Cardiac muscle cell (in vitro differentiated cells and primary cell): ENCODE measurements at regions not wholly inside any gene's neighbourhood (a gene's known extent, or its start where the extent isn't known, plus 50 kb on each side); places are given as distances from the start of the nearest gene placed in this dataset.

ENCODE experiments used
- DNase-seq, 2 donors: peaks; one replicate each; pipeline versions ENCODE4 v3.0.0 to v3.0.0-alpha.2; 2010 to 2017; ENCODE audit warnings: low read depth in 1 of 2, low spot score in 1 of 2
- H3K27ac ChIP-seq: fragments of 200-600 bp; sonication (generic); 2 replicates; pipeline ENCODE4 v1.5.1; 2016
- H3K27me3 ChIP-seq: fragments of 200-600 bp; sonication (generic); 2 replicates; pipeline ENCODE4 v1.6.0; 2016; ENCODE audit warnings: control low read depth
- H3K36me3 ChIP-seq: fragments of 200-600 bp; sonication (generic); 2 replicates; pipeline ENCODE4 v1.5.1; 2016; ENCODE audit warnings: control low read depth
- H3K4me1 ChIP-seq: fragments of 200-600 bp; sonication (generic); 2 replicates; pipeline ENCODE4 v1.8.1; 2017; ENCODE audit warnings: low read depth, mild to moderate bottlenecking, mixed run types
- H3K4me3 ChIP-seq: fragments of 200-600 bp; sonication (generic); 2 replicates; pipeline ENCODE4 v1.5.1; 2016; ENCODE audit warnings: mild to moderate bottlenecking
- H3K9me3 ChIP-seq: fragments of 200-600 bp; sonication (generic); 2 replicates; pipeline ENCODE4 v1.5.1; 2017; ENCODE audit warnings: low read depth, mild to moderate bottlenecking, control low read depth
- CTCF ChIP-seq: IDR thresholded peaks from 2 replicates; pipeline ENCODE4 v1.5.1; 2012; ENCODE audit warnings: low read depth, mild to moderate bottlenecking, low read length

DNA sequence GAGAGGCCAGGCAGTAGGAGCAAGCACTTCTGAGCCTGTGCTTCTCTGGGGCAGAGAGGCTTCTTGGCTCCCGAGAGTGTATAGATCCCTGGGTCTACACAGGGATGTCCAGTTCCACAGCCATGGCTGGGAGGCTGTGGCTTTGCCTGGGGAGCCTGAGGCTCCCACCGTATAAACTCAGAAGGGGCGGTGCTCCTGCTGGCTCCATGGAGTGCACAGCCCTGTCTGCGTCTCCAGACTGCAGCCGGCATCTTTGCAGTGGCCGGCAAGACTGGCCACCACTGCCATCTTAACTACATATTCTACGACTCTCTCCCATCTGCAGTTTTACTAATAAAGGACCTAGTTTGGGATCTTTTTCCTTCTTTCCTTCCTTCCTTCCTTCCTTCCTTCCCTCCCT is 1253.8 kb downstream of the C4orf33 start:
- no peak for DNase-seq
- Histone ChIP-seq H3K27me3 (peaks cover 33% of the 10 kb centered on the region), H3K27ac (no peak overlapping the region), H3K4me3 (no peak overlapping the region), H3K9me3 (no peaks in the 10 kb centered on the region), H3K4me1 (no peaks in the 10 kb centered on the region), H3K36me3 (no peaks in the 10 kb centered on the region)
- no peak for TF ChIP-seq CTCF

DNA sequence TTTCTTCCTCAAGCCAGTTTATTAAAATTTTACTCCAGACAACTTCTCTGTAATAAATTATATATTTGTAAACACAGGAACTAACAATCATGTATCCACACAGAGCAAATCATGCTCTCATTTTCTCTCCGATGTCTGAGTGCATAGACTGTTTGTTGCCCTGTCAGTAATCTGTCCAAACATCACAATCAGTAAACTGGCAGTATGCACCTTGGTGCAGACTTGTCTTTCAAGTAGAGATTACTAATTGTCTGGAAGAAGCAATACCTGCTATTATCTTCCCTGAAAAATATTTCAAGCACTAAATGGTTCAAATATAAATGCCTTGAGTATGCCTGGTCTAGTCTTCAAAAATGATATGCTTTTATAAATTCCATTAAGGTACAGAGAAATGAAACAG is 1260.9 kb downstream of the C4orf33 start:
- Histone ChIP-seq H3K4me3 (no peak overlapping the region), H3K36me3 (no peaks in the 10 kb centered on the region), H3K9me3 (no peaks in the 10 kb centered on the region), H3K27me3 (no peaks in the 10 kb centered on the region), H3K27ac (no peak overlapping the region), H3K4me1 (no peaks in the 10 kb centered on the region)
- TF ChIP-seq CTCF, result no peak
- no peak for DNase-seq

DNA sequence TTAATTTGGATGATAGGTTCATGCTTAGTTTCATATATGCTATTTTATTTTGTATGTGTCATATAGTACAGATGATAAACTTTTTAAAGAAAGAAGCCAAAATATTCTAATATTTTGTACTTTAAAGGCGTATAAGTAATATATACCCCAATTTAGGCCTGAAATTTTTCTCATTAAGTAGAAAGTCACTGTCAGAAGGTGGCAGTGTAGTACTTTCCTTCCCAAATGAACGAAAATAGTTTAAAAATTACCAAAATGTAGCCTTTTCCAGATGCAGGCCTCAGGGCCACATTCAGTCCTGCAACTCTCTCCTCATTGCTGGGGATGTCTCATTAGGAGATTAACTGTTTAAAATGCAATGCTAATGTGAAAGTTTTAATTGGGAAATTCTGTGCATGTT is 1263.6 kb downstream of the C4orf33 start:
- H3K36me3 ChIP-seq, result no peaks in the 10 kb centered on the region
- H3K4me3 ChIP-seq, result no peak overlapping the region
- peak in 1 of 2 donors; percentile 64 for DNase-seq
- H3K9me3 ChIP-seq, result no peaks in the 10 kb centered on the region
- H3K27me3 ChIP-seq, result no peaks in the 10 kb centered on the region
- H3K4me1 ChIP-seq, result no peaks in the 10 kb centered on the region
- TF ChIP-seq CTCF, result peak; percentile 45
- no peak overlapping the region for H3K27ac ChIP-seq

- H3K4me3 ChIP-seq, result no peak overlapping the region
- no peaks in the 10 kb centered on the region for H3K9me3 ChIP-seq
- TF ChIP-seq CTCF, result no peak
- no peaks in the 10 kb centered on the region for H3K4me1 ChIP-seq
- H3K27me3 ChIP-seq, result no peaks in the 10 kb centered on the region
- H3K27ac ChIP-seq, result no peak overlapping the region
- no peaks in the 10 kb centered on the region for H3K36me3 ChIP-seq
- no peak for DNase-seq
Measured at GRCh38 chr4:130361616-130362015, 1265.7 kb downstream of the C4orf33 start.

GRCh38 chr4:130368668-130369067 is 1272.7 kb downstream of the C4orf33 start:
- Histone ChIP-seq H3K36me3 (no peaks in the 10 kb centered on the region), H3K27ac (no peak overlapping the region), H3K27me3 (no peaks in the 10 kb centered on the region), H3K4me1 (no peaks in the 10 kb centered on the region), H3K9me3 (no peaks in the 10 kb centered on the region), H3K4me3 (no peak overlapping the region)
- DNase-seq, result no peak
- no peak for TF ChIP-seq CTCF

GRCh38 chr4:130393231-130393630 is 1297.3 kb downstream of the C4orf33 start:
- no peaks in the 10 kb centered on the region for H3K27me3 ChIP-seq
- DNase-seq, result no peak
- H3K36me3 ChIP-seq, result no peaks in the 10 kb centered on the region
- no peaks in the 10 kb centered on the region for H3K4me1 ChIP-seq
- H3K9me3 ChIP-seq, result no peaks in the 10 kb centered on the region
- H3K4me3 ChIP-seq, result no peak overlapping the region
- H3K27ac ChIP-seq, result no peak overlapping the region
- no peak for TF ChIP-seq CTCF
